Endothelial cell of umbilical vein (primary cell): ENCODE measurements at regions not wholly inside any gene's neighbourhood (a gene's known extent, or its start where the extent isn't known, plus 50 kb on each side); places are given as distances from the start of the nearest gene placed in this dataset.

Source experiments
- BruUV-seq: library from RNA; stranded (reverse); fragments of 400-500 nt; replicated peaks from 2 replicates; lab custom pipeline; 2021; lab: Mats Ljungman, UMichigan
- CTCF ChIA-PET: fragments of 300-600, 350-600 bp; sonication (Branson Sonifier 250); formaldehyde crosslinking; loops from one replicate; lab custom pipeline; 2021; ENCODE audit warnings: antibody characterized with exemption, inconsistent platforms; lab: Charles Lee
- POLR2A ChIA-PET: fragments of 300-600, 350-600 bp; sonication (Branson Sonifier 250); formaldehyde crosslinking; loops from one replicate; lab custom pipeline; 2021; ENCODE audit warnings: antibody characterized with exemption, inconsistent platforms; lab: Charles Lee
- DNase-seq: peaks from one replicate; pipeline ENCODE4 v3.0.0-alpha.2; 2011; ENCODE audit warnings: low read depth, low spot score
- FAIRE-seq: peaks from 2 replicates; lab custom pipeline; 2011; peaks lifted over from hg19 to GRCh38; lab: Jason Lieb, UNC
- H2AFZ ChIP-seq: 2 replicates; pipeline ENCODE4 v1.6.0; 2012; ENCODE audit warnings: low read depth, low read length, control low read depth, inconsistent platforms
- H3K27ac ChIP-seq: 2 replicates; pipeline ENCODE4 v1.5.1; 2011; ENCODE audit warnings: low read depth, mild to moderate bottlenecking, control low read depth, low read length, moderate library complexity; ENCODE audit not compliant: insufficient read depth
- H3K27me3 ChIP-seq, 2 experiments: 2 replicates each; pipeline versions ENCODE4 v1.6.0 to v1.6.1; 2011; ENCODE audit warnings: low read length in 2 of 2, mixed read lengths in 1 of 2; ENCODE audit not compliant: control insufficient read depth in 2 of 2, insufficient read depth in 2 of 2
- H3K36me3 ChIP-seq, 2 experiments: 2 replicates in 1 of 2; 3 replicates in 1 of 2; pipeline ENCODE4 v1.5.1; 2011; ENCODE audit warnings: low read length in 2 of 2, mild to moderate bottlenecking in 1 of 2, moderate library complexity in 1 of 2; ENCODE audit not compliant: control insufficient read depth in 2 of 2, insufficient read depth in 2 of 2; ENCODE audit errors: extremely low read depth in 1 of 2
- H3K4me1 ChIP-seq: 3 replicates; pipeline ENCODE4 v1.5.1; 2011; ENCODE audit warnings: mild to moderate bottlenecking, low read length; ENCODE audit not compliant: control insufficient read depth, insufficient read depth; ENCODE audit errors: extremely low read depth
- H3K4me2 ChIP-seq: 2 replicates; pipeline ENCODE4 v1.6.1; 2011; ENCODE audit warnings: low read length, control low read depth, mixed read lengths; ENCODE audit not compliant: insufficient read depth
- H3K4me3 ChIP-seq, 3 experiments: fragments of 200-600 bp in 1 of 3; sonication (generic), shearing (Covaris generic) in 1 of 3; replicated peaks in 1 of 3; 2 replicates each; pipeline ENCODE4 v1.5.1; 2011 to 2016; ENCODE audit warnings: control low read depth in 3 of 3, low read length in 3 of 3, mild to moderate bottlenecking in 2 of 3, inconsistent platforms in 1 of 3, low read depth in 1 of 3, moderate library complexity in 1 of 3; ENCODE audit not compliant: insufficient read depth in 1 of 3
- H3K79me2 ChIP-seq: 2 replicates; pipeline ENCODE4 v1.6.0; 2012; ENCODE audit warnings: low read length, inconsistent platforms; ENCODE audit not compliant: control insufficient read depth, insufficient read depth
- H3K9ac ChIP-seq: replicated peaks from 2 replicates; pipeline ENCODE3; 2011; ENCODE audit warnings: low read length, control low read depth; ENCODE audit not compliant: insufficient read depth; ENCODE audit errors: extremely low read depth
- H3K9me1 ChIP-seq: replicated peaks from 3 replicates; pipeline ENCODE4 v1.6.0; 2011; ENCODE audit warnings: mild to moderate bottlenecking, low read length; ENCODE audit not compliant: control insufficient read depth, insufficient read depth; ENCODE audit errors: extremely low read depth
- H3K9me3 ChIP-seq: replicated peaks from 2 replicates; pipeline ENCODE4 v1.5.1; 2012; ENCODE audit warnings: low read length, inconsistent platforms; ENCODE audit not compliant: control insufficient read depth, insufficient read depth
- H4K20me1 ChIP-seq: replicated peaks from 2 replicates; pipeline ENCODE3; 2011; ENCODE audit warnings: mild to moderate bottlenecking, low read length; ENCODE audit not compliant: control insufficient read depth, insufficient read depth; ENCODE audit errors: extremely low read depth
- CTCF ChIP-seq, 2 donors: IDR thresholded peaks; 1 replicate in 1 of 2; 2 replicates in 1 of 2; pipeline ENCODE4 v1.5.1; 2011; ENCODE audit warnings: low read length in 2 of 2, mild to moderate bottlenecking in 2 of 2, moderate library complexity in 2 of 2, control low read depth in 1 of 2, inconsistent platforms in 1 of 2, low read depth in 1 of 2; ENCODE audit not compliant: insufficient read depth in 1 of 2; ENCODE audit errors: extremely low read depth in 1 of 2
- EZH2 ChIP-seq: IDR thresholded peaks from 2 replicates; pipeline ENCODE4 v1.6.1; 2012; ENCODE audit warnings: borderline replicate concordance, low read depth, mild to moderate bottlenecking, moderate library complexity, low read length, inconsistent platforms; ENCODE audit not compliant: severe bottlenecking
- FOS ChIP-seq: IDR thresholded peaks from 2 replicates; pipeline ENCODE4 v1.6.1; 2011; ENCODE audit warnings: mild to moderate bottlenecking, low read length, moderate library complexity, borderline replicate concordance; ENCODE audit not compliant: insufficient read depth
- GATA2 ChIP-seq: IDR thresholded peaks from 2 replicates; pipeline ENCODE4 v1.7.0; 2011; ENCODE audit warnings: low read depth, mild to moderate bottlenecking, moderate library complexity, mixed read lengths, low read length; ENCODE audit not compliant: insufficient read length, insufficient read depth
- MAX ChIP-seq: IDR thresholded peaks from 2 replicates; pipeline ENCODE4 v1.6.1; 2011; ENCODE audit not compliant: insufficient read depth, insufficient read length
- MYC ChIP-seq: IDR thresholded peaks from one replicate; pipeline ENCODE4 v1.6.1; 2011; ENCODE audit warnings: mild to moderate bottlenecking, low read depth, low read length
- POLR2A ChIP-seq: IDR thresholded peaks from 2 replicates; pipeline ENCODE4 v1.6.1; 2012; ENCODE audit warnings: low read depth, mild to moderate bottlenecking, control low read depth, low read length
- POLR2AphosphoS5 ChIP-seq: IDR thresholded peaks from 2 replicates; pipeline ENCODE4 v1.6.1; 2012; ENCODE audit warnings: low read depth, mild to moderate bottlenecking, control low read depth, low read length, moderate library complexity; ENCODE audit not compliant: insufficient read depth
- dilution Hi-C: fragments of 300-500 bp; cut with MboI; formaldehyde crosslinking; loops from one replicate; pipeline ENCODE4 v1.15.0; 2019; ENCODE audit warnings: low sequenced_read_pairs; ENCODE audit not compliant: extremely low pct_ligation_motif_present
- intact Hi-C: fragments of 100-400 bp; cut with micrococcal nuclease; formaldehyde crosslinking; loops from one replicate; pipeline ENCODE4 v1.10.0; 2022

GRCh38 chr18:70994116-70994515, 705.3 kb downstream of the SOCS6 start:
- DNase-seq (no peak), FAIRE-seq (no peak)
- H3K36me3 ChIP-seq = no peaks in the 10 kb centered on the region
- BruUV-seq = no TSS peak
- intact Hi-C loops (no loop called here), dilution Hi-C loops (no loop called here)
- TF ChIP-seq MAX (no peak), POLR2A (no peak), EZH2 (no peak), MYC (no peak), POLR2AphosphoS5 (no peak), FOS (no peak), GATA2 (no peak), CTCF (IDR thresholded peaks at IDR 0.05; ENCODE audit: extremely low read depth in 1 of 2, insufficient read depth in 1 of 2, low read depth in 1 of 2, low read length in 2 of 2) (no peak)
- no peaks in the 10 kb centered on the region for H3K9me1 ChIP-seq
- no peaks in the 10 kb centered on the region for H4K20me1 ChIP-seq
- H3K27ac ChIP-seq = no peak overlapping the region
- CTCF ChIA-PET = interaction anchor here (0.7 to 1.9 kb wide), 2 partner anchors 31 to 54 kb away, joined by 3 to 6 read pairs; no protein-coding TSS in a partner anchor
- H3K9me3 ChIP-seq = no peaks in the 10 kb centered on the region
- no peaks in the 10 kb centered on the region for H3K79me2 ChIP-seq
- H3K27me3 ChIP-seq = no peaks in the 10 kb centered on the region
- POLR2A ChIA-PET = interaction anchor here (1.1 kb wide), 1 partner anchor 42 kb away, joined by 3 read pairs; no protein-coding TSS in a partner anchor
- no peak overlapping the region for H2AFZ ChIP-seq
- no peak overlapping the region for H3K4me2 ChIP-seq
- H3K4me1 ChIP-seq = peaks cover 20% of the 10 kb centered on the region
- H3K4me3 ChIP-seq = no peak overlapping the region
- no peak overlapping the region for H3K9ac ChIP-seq
